ENCODE measurements at regions not wholly inside any gene's neighbourhood (a gene's known extent, or its start where the extent isn't known, plus 50 kb on each side); places are given as distances from the start of the nearest gene placed in this dataset.

- no peak for DNase-seq
- Histone ChIP-seq H3K36me3 (ENCODE audit: insufficient read depth in 1 of 2, low read depth in 1 of 2) (no peaks in the 10 kb centered on the region), H3K27me3 (ENCODE audit: insufficient read depth in 3 of 3, low read length in 2 of 3) (peaks cover 0 to 13% (median 4%) of the 10 kb centered on the region in 3 donors), H3K9me3 (no peaks in the 10 kb centered on the region), H3K27ac (no peak overlapping the region), H3K4me1 (no peaks in the 10 kb centered on the region), H3K4me3 (no peak overlapping the region)
- 93 to 94% (median 93%) methylated on average over 33 to 34 of the region's 34 CpGs for WGBS, 3 donors
- no peak for TF ChIP-seq CTCF (IDR thresholded peaks at IDR 0.05)
- no peak for ATAC-seq
- intact Hi-C loops (cut with DNase I), result no loop called here
These were observed 71.8 kb upstream of the ADGRA1 start for GRCh38 chr10:133015816-133016462.

GRCh38 chr10:133015321-133015720, 72.4 kb upstream of the ADGRA1 start:
- no peak for TF ChIP-seq CTCF (IDR thresholded peaks at IDR 0.05)
- H3K27me3 ChIP-seq (ENCODE audit: insufficient read depth in 3 of 3, low read length in 2 of 3), result peaks cover 0 to 13% (median 4%) of the 10 kb centered on the region in 3 donors
- H3K9me3 ChIP-seq, result no peaks in the 10 kb centered on the region
- no peak for DNase-seq
- ATAC-seq, result no peak
- intact Hi-C loops (cut with DNase I), result no loop called here
- H3K4me3 ChIP-seq, result no peak overlapping the region
- 82 to 87% (median 84%) methylated on average over 18 of the region's 18 CpGs for WGBS, 3 donors
- H3K27ac ChIP-seq, result no peak overlapping the region
- no peaks in the 10 kb centered on the region for H3K4me1 ChIP-seq
- H3K36me3 ChIP-seq (ENCODE audit: insufficient read depth in 1 of 2, low read depth in 1 of 2), result no peaks in the 10 kb centered on the region

- TF ChIP-seq CTCF (IDR thresholded peaks at IDR 0.05), result no peak
- Histone ChIP-seq H3K27me3 (ENCODE audit: insufficient read depth in 3 of 3, low read length in 2 of 3) (peaks cover 0 to 13% (median 4%) of the 10 kb centered on the region in 3 donors), H3K9me3 (no peaks in the 10 kb centered on the region), H3K36me3 (ENCODE audit: insufficient read depth in 1 of 2, low read depth in 1 of 2) (no peaks in the 10 kb centered on the region), H3K4me1 (no peaks in the 10 kb centered on the region), H3K4me3 (no peak overlapping the region), H3K27ac (no peak overlapping the region)
- ATAC-seq, result no peak
- 79 to 81% (median 79%) methylated on average over 36 to 38 of the region's 38 CpGs for WGBS, 3 donors
- intact Hi-C loops (cut with DNase I), result no loop called here
- DNase-seq, result no peak
These were observed 72.2 kb upstream of the CFAP46 start for GRCh38 chr10:133014416-133015210.

GRCh38 chr10:133013463-133013862, 71.1 kb upstream of the CFAP46 start:
- ATAC-seq, result peak in 1 of 4 donors; percentile 32
- no peak overlapping the region for H3K4me3 ChIP-seq
- 73 to 74% (median 74%) methylated on average over 15 to 18 of the region's 18 CpGs for WGBS, 3 donors
- intact Hi-C loops (cut with DNase I), result no loop called here
- H3K27ac ChIP-seq, result no peak overlapping the region
- no peaks in the 10 kb centered on the region for H3K36me3 ChIP-seq (ENCODE audit: insufficient read depth in 1 of 2, low read depth in 1 of 2)
- TF ChIP-seq CTCF (IDR thresholded peaks at IDR 0.05), result no peak
- H3K27me3 ChIP-seq (ENCODE audit: insufficient read depth in 3 of 3, low read length in 2 of 3), result peaks cover 0 to 11% (median 4%) of the 10 kb centered on the region in 3 donors
- peak in 1 of 2 donors; percentile 60 for DNase-seq
- H3K4me1 ChIP-seq, result no peaks in the 10 kb centered on the region
- H3K9me3 ChIP-seq, result no peaks in the 10 kb centered on the region
